Dendritic cell treated with granulocyte-macrophage colony-stimulating factor and Interleukin-4, amounts not matched to agents 40 ng/mL and 50 ng/mL, for 4 days (primary cell): ENCODE measurements at regions not wholly inside any gene's neighbourhood (a gene's known extent, or its start where the extent isn't known, plus 50 kb on each side); places are given as distances from the start of the nearest gene placed in this dataset.

ENCODE experiments used
- H3K27ac Mint-ChIP-seq: one replicate; pipeline ENCODE4 v1.8.0; 2022; ENCODE audit warnings: mild to moderate bottlenecking, mixed read lengths
- H3K27me3 Mint-ChIP-seq: one replicate; pipeline ENCODE4 v1.8.0; 2022; ENCODE audit warnings: mild to moderate bottlenecking, mixed read lengths
- H3K36me3 Mint-ChIP-seq: one replicate; pipeline ENCODE4 v1.8.0; 2022; ENCODE audit warnings: low read depth, mixed read lengths
- H3K4me1 Mint-ChIP-seq: one replicate; pipeline ENCODE4 v1.8.0; 2022; ENCODE audit warnings: low read depth, mixed read lengths
- H3K4me3 Mint-ChIP-seq: one replicate; pipeline ENCODE4 v1.8.0; 2022; ENCODE audit warnings: mild to moderate bottlenecking, moderate library complexity, mixed read lengths
- H3K9me3 Mint-ChIP-seq: one replicate; pipeline ENCODE4 v1.8.0; 2022; ENCODE audit warnings: mixed read lengths
- intact Hi-C: fragments of 100-400 bp; cut with micrococcal nuclease; formaldehyde crosslinking; loops from one replicate; pipeline ENCODE4 v1.15.0; 2022

- Mint-ChIP-seq H3K4me3 (no peak overlapping the region), H3K27ac (no peak overlapping the region), H3K4me1 (no peaks in the 10 kb centered on the region), H3K36me3 (no peaks in the 10 kb centered on the region), H3K27me3 (no peaks in the 10 kb centered on the region), H3K9me3 (peaks cover 35% of the 10 kb centered on the region)
- intact Hi-C loops, result no loop called here
These were observed 466.8 kb upstream of the TLE4 start for GRCh38 chr9:79104951-79105350.

GRCh38 chr9:79107911-79108676 is 463.7 kb upstream of the TLE4 start:
- Mint-ChIP-seq H3K27ac (no peak overlapping the region), H3K4me1 (no peaks in the 10 kb centered on the region), H3K9me3 (peaks cover 35% of the 10 kb centered on the region), H3K36me3 (no peaks in the 10 kb centered on the region), H3K27me3 (no peaks in the 10 kb centered on the region), H3K4me3 (no peak overlapping the region)
- intact Hi-C loops, result no loop called here

GRCh38 chr9:79111653-79112052 is 460.1 kb upstream of the TLE4 start:
- H3K4me1 Mint-ChIP-seq, result no peaks in the 10 kb centered on the region
- no peak overlapping the region for H3K27ac Mint-ChIP-seq
- no peaks in the 10 kb centered on the region for H3K36me3 Mint-ChIP-seq
- no peak overlapping the region for H3K4me3 Mint-ChIP-seq
- H3K27me3 Mint-ChIP-seq, result no peaks in the 10 kb centered on the region
- H3K9me3 Mint-ChIP-seq, result peaks cover 26% of the 10 kb centered on the region
- intact Hi-C loops, result no loop called here

GRCh38 chr9:79115176-79115575 is 456.6 kb upstream of the TLE4 start:
- intact Hi-C loops, result no loop called here
- no peaks in the 10 kb centered on the region for H3K4me1 Mint-ChIP-seq
- no peaks in the 10 kb centered on the region for H3K9me3 Mint-ChIP-seq
- H3K27ac Mint-ChIP-seq, result no peak overlapping the region
- no peaks in the 10 kb centered on the region for H3K27me3 Mint-ChIP-seq
- no peak overlapping the region for H3K4me3 Mint-ChIP-seq
- no peaks in the 10 kb centered on the region for H3K36me3 Mint-ChIP-seq

GRCh38 chr9:79116041-79116440 is 455.7 kb upstream of the TLE4 start:
- Mint-ChIP-seq H3K36me3 (no peaks in the 10 kb centered on the region), H3K4me1 (no peaks in the 10 kb centered on the region), H3K4me3 (no peak overlapping the region), H3K27ac (no peak overlapping the region), H3K9me3 (no peaks in the 10 kb centered on the region), H3K27me3 (no peaks in the 10 kb centered on the region)
- intact Hi-C loops, result no loop called here

GRCh38 chr9:79116709-79117108 is 455.1 kb upstream of the TLE4 start:
- Mint-ChIP-seq H3K9me3 (no peaks in the 10 kb centered on the region), H3K27me3 (no peaks in the 10 kb centered on the region), H3K27ac (no peak overlapping the region), H3K36me3 (no peaks in the 10 kb centered on the region), H3K4me3 (no peak overlapping the region), H3K4me1 (no peaks in the 10 kb centered on the region)
- intact Hi-C loops, result no loop called here

GRCh38 chr9:79120533-79120932 is 451.2 kb upstream of the TLE4 start:
- no peak overlapping the region for H3K27ac Mint-ChIP-seq
- no peaks in the 10 kb centered on the region for H3K27me3 Mint-ChIP-seq
- H3K9me3 Mint-ChIP-seq, result no peaks in the 10 kb centered on the region
- intact Hi-C loops, result loop anchor here (10.0 kb wide), 1 partner anchor 526 kb away; no protein-coding TSS in a partner anchor
- H3K36me3 Mint-ChIP-seq, result no peaks in the 10 kb centered on the region
- no peak overlapping the region for H3K4me3 Mint-ChIP-seq
- H3K4me1 Mint-ChIP-seq, result no peaks in the 10 kb centered on the region

GRCh38 chr9:79120941-79121340 is 450.8 kb upstream of the TLE4 start:
- no peaks in the 10 kb centered on the region for H3K4me1 Mint-ChIP-seq
- H3K36me3 Mint-ChIP-seq, result no peaks in the 10 kb centered on the region
- no peak overlapping the region for H3K4me3 Mint-ChIP-seq
- intact Hi-C loops, result loop anchor here (10.0 kb wide), 1 partner anchor 526 kb away; no protein-coding TSS in a partner anchor
- no peak overlapping the region for H3K27ac Mint-ChIP-seq
- H3K9me3 Mint-ChIP-seq, result no peaks in the 10 kb centered on the region
- no peaks in the 10 kb centered on the region for H3K27me3 Mint-ChIP-seq

- no peaks in the 10 kb centered on the region for H3K36me3 Mint-ChIP-seq
- H3K27ac Mint-ChIP-seq, result no peak overlapping the region
- H3K27me3 Mint-ChIP-seq, result no peaks in the 10 kb centered on the region
- intact Hi-C loops, result loop anchor here (10.0 kb wide), 1 partner anchor 529 kb away; no protein-coding TSS in a partner anchor
- H3K4me3 Mint-ChIP-seq, result no peak overlapping the region
- no peaks in the 10 kb centered on the region for H3K9me3 Mint-ChIP-seq
- H3K4me1 Mint-ChIP-seq, result no peaks in the 10 kb centered on the region
These were observed 448.4 kb upstream of the TLE4 start for GRCh38 chr9:79123415-79123814.

- H3K27ac Mint-ChIP-seq, result no peak overlapping the region
- no peaks in the 10 kb centered on the region for H3K36me3 Mint-ChIP-seq
- H3K9me3 Mint-ChIP-seq, result no peaks in the 10 kb centered on the region
- no peaks in the 10 kb centered on the region for H3K27me3 Mint-ChIP-seq
- H3K4me3 Mint-ChIP-seq, result no peak overlapping the region
- intact Hi-C loops, result loop anchor here (2.0 to 10.0 kb wide), 2 partner anchors 533 to 1047 kb away; no protein-coding TSS in a partner anchor
- H3K4me1 Mint-ChIP-seq, result no peaks in the 10 kb centered on the region
These were observed 444.1 kb upstream of the TLE4 start for GRCh38 chr9:79127661-79128060.

GRCh38 chr9:79129865-79130480 is 441.8 kb upstream of the TLE4 start:
- Mint-ChIP-seq H3K36me3 (no peaks in the 10 kb centered on the region), H3K27me3 (no peaks in the 10 kb centered on the region), H3K27ac (no peak overlapping the region), H3K4me3 (no peak overlapping the region), H3K4me1 (no peaks in the 10 kb centered on the region), H3K9me3 (no peaks in the 10 kb centered on the region)
- intact Hi-C loops, result loop anchor here (2.0 to 10.0 kb wide), 5 partner anchors 125 to 1045 kb away; no protein-coding TSS in a partner anchor

GRCh38 chr9:79131246-79131774 is 440.5 kb upstream of the TLE4 start:
- H3K4me3 Mint-ChIP-seq, result no peak overlapping the region
- H3K9me3 Mint-ChIP-seq, result no peaks in the 10 kb centered on the region
- intact Hi-C loops, result loop anchor here (5.0 to 10.0 kb wide), 3 partner anchors 123 to 826 kb away; no protein-coding TSS in a partner anchor
- H3K36me3 Mint-ChIP-seq, result no peaks in the 10 kb centered on the region
- H3K27ac Mint-ChIP-seq, result no peak overlapping the region
- no peaks in the 10 kb centered on the region for H3K4me1 Mint-ChIP-seq
- no peaks in the 10 kb centered on the region for H3K27me3 Mint-ChIP-seq

GRCh38 chr9:79131824-79132377 is 439.9 kb upstream of the TLE4 start:
- Mint-ChIP-seq H3K27ac (no peak overlapping the region), H3K4me1 (no peaks in the 10 kb centered on the region), H3K27me3 (no peaks in the 10 kb centered on the region), H3K9me3 (no peaks in the 10 kb centered on the region), H3K36me3 (no peaks in the 10 kb centered on the region), H3K4me3 (no peak overlapping the region)
- intact Hi-C loops, result loop anchor here (5.0 to 10.0 kb wide), 3 partner anchors 123 to 825 kb away; no protein-coding TSS in a partner anchor

- Mint-ChIP-seq H3K4me1 (no peaks in the 10 kb centered on the region), H3K9me3 (no peaks in the 10 kb centered on the region), H3K4me3 (no peak overlapping the region), H3K27ac (no peak overlapping the region), H3K36me3 (no peaks in the 10 kb centered on the region), H3K27me3 (no peaks in the 10 kb centered on the region)
- intact Hi-C loops, result loop anchor here (5.0 to 10.0 kb wide), 3 partner anchors 120 to 823 kb away; no protein-coding TSS in a partner anchor
These were observed 437.1 kb upstream of the TLE4 start for GRCh38 chr9:79134654-79135053.
